GM23248 (cell line): ENCODE measurements at regions not wholly inside any gene's neighbourhood (a gene's known extent, or its start where the extent isn't known, plus 50 kb on each side); places are given as distances from the start of the nearest gene placed in this dataset.

Source experiments
- DNase-seq: peaks from one replicate; pipeline ENCODE4 v3.0.0-alpha.2; 2015
- H2AFZ ChIP-seq: fragments of 200-600 bp; sonication (generic); 2 replicates; pipeline ENCODE4 v1.6.1; 2016; ENCODE audit warnings: antibody characterized with exemption
- H3F3A ChIP-seq: fragments of 200-600 bp; sonication (generic); 2 replicates; pipeline ENCODE4 v1.6.1; 2016; ENCODE audit warnings: mild to moderate bottlenecking, antibody characterized with exemption, mixed run types; ENCODE audit not compliant: insufficient read depth
- H3K27ac ChIP-seq: fragments of 200-600 bp; sonication (generic); 2 replicates; pipeline ENCODE4 v1.5.1; 2016; ENCODE audit warnings: mild to moderate bottlenecking
- H3K27me3 ChIP-seq: fragments of 200-600 bp; sonication (generic); replicated peaks from 2 replicates; pipeline ENCODE4 v1.6.1; 2016; ENCODE audit warnings: mild to moderate bottlenecking; ENCODE audit not compliant: insufficient read depth
- H3K36me3 ChIP-seq: fragments of 200-600 bp; sonication (generic); 2 replicates; pipeline ENCODE4 v1.6.1; 2016; ENCODE audit warnings: low read depth, mild to moderate bottlenecking
- H3K4me1 ChIP-seq: fragments of 200-600 bp; sonication (generic); 2 replicates; pipeline ENCODE4 v1.6.1; 2016; ENCODE audit warnings: mild to moderate bottlenecking; ENCODE audit not compliant: insufficient read depth
- H3K4me2 ChIP-seq: fragments of 200-600 bp; sonication (generic); one replicate; pipeline ENCODE4 v1.6.1; 2016; ENCODE audit warnings: mild to moderate bottlenecking; ENCODE audit not compliant: unreplicated experiment
- H3K4me3 ChIP-seq: fragments of 200-600 bp; sonication (generic); 2 replicates; pipeline ENCODE4 v1.5.1; 2016; ENCODE audit warnings: mild to moderate bottlenecking
- H3K79me2 ChIP-seq: fragments of 200-600 bp; sonication (generic); 2 replicates; pipeline ENCODE4 v1.6.1; 2016; ENCODE audit warnings: mild to moderate bottlenecking; ENCODE audit not compliant: insufficient read depth
- H3K9ac ChIP-seq: fragments of 200-600 bp; sonication (generic); 2 replicates; pipeline ENCODE4 v1.6.1; 2016; ENCODE audit warnings: mild to moderate bottlenecking
- H3K9me2 ChIP-seq: fragments of 200-600 bp; sonication (generic); 2 replicates; pipeline ENCODE4 v1.6.1; 2016; ENCODE audit warnings: mixed run types, mild to moderate bottlenecking, moderate library complexity; ENCODE audit not compliant: insufficient read depth
- H3K9me3 ChIP-seq: fragments of 200-600 bp; sonication (generic); one replicate; pipeline ENCODE4 v1.6.1; 2017; ENCODE audit warnings: low read depth
- H4K20me1 ChIP-seq: fragments of 200-600 bp; sonication (generic); 2 replicates; pipeline ENCODE4 v1.6.0; 2016; ENCODE audit not compliant: insufficient read depth
- EZH2 ChIP-seq: fragments of 200-600 bp; sonication (generic); IDR thresholded peaks from 2 replicates; pipeline ENCODE4 v1.6.1; 2018; ENCODE audit warnings: antibody characterized with exemption, mild to moderate bottlenecking; ENCODE audit not compliant: insufficient read depth, poor library complexity, severe bottlenecking
- EZH2phosphoT487 ChIP-seq: fragments of 200-600 bp; sonication (generic); IDR thresholded peaks from 2 replicates; pipeline ENCODE4 v1.6.1; 2018; ENCODE audit warnings: antibody characterized with exemption, moderate library complexity, mild to moderate bottlenecking, low read depth; ENCODE audit not compliant: insufficient read depth
- WGBS, 2 experiments: methylation state at CpG; one replicate each; pipeline ENCODE4 v1.1.6; 2015 to 2017; ENCODE audit warnings: low lambda C conversion rate in 2 of 2, low coverage in 1 of 2; ENCODE audit errors: missing lambda C conversion rate in 2 of 2; 5-methylcytosine and 5-hydroxymethylcytosine counted together
- in situ Hi-C: fragments of 300-500 bp; cut with MboI; formaldehyde crosslinking; loops from 2 replicates; pipeline ENCODE4 v1.15.0; 2020

GRCh38 chr15:34673241-34673640, 81.6 kb downstream of the GJD2 start:
- Histone ChIP-seq H3K79me2 (no peaks in the 10 kb centered on the region), H3K27me3 (peaks cover 47% of the 10 kb centered on the region), H3K4me3 (no peak overlapping the region), H3K36me3 (no peaks in the 10 kb centered on the region), H3K9ac (no peak overlapping the region), H3K4me1 (no peaks in the 10 kb centered on the region), H2AFZ (no peak overlapping the region), H3K9me3 (no peaks in the 10 kb centered on the region), H3K9me2 (no peaks in the 10 kb centered on the region), H4K20me1 (no peaks in the 10 kb centered on the region), H3K27ac (no peak overlapping the region), H3F3A (no peaks in the 10 kb centered on the region), H3K4me2 (no peak overlapping the region)
- in situ Hi-C loops = no loop called here
- DNase-seq = no peak
- 89 to 93% methylated on average over 1 of the region's 1 CpG for WGBS, 2 experiments
- TF ChIP-seq EZH2 (no peak), EZH2phosphoT487 (no peak)

- H3K9me3 ChIP-seq = no peaks in the 10 kb centered on the region
- no peaks in the 10 kb centered on the region for H3K79me2 ChIP-seq
- TF ChIP-seq EZH2phosphoT487 (no peak), EZH2 (no peak)
- H4K20me1 ChIP-seq = no peaks in the 10 kb centered on the region
- no peaks in the 10 kb centered on the region for H3K9me2 ChIP-seq
- no peak overlapping the region for H3K4me3 ChIP-seq
- no peak overlapping the region for H3K27ac ChIP-seq
- no peaks in the 10 kb centered on the region for H3F3A ChIP-seq
- H2AFZ ChIP-seq = peak overlapping the region; percentile 37; the same call in 1 of the 2 replicates
- DNase-seq = no peak
- H3K27me3 ChIP-seq = peaks cover 34% of the 10 kb centered on the region
- no peaks in the 10 kb centered on the region for H3K4me1 ChIP-seq
- in situ Hi-C loops = no loop called here
- WGBS, 2 experiments = 16 to 19% methylated on average over 5 of the region's 5 CpGs
- no peak overlapping the region for H3K9ac ChIP-seq
- H3K4me2 ChIP-seq = no peak overlapping the region
- H3K36me3 ChIP-seq = no peaks in the 10 kb centered on the region
Measured at GRCh38 chr15:34665498-34666116, 82.2 kb upstream of the GOLGA8B start.

- Histone ChIP-seq H3K36me3 (no peaks in the 10 kb centered on the region), H3K4me2 (no peak overlapping the region), H3K27ac (no peak overlapping the region), H3K4me3 (no peak overlapping the region), H3K4me1 (no peaks in the 10 kb centered on the region), H3K9ac (no peak overlapping the region), H3K79me2 (no peaks in the 10 kb centered on the region), H3K9me2 (no peaks in the 10 kb centered on the region), H3K9me3 (no peaks in the 10 kb centered on the region), H3F3A (no peaks in the 10 kb centered on the region), H4K20me1 (no peaks in the 10 kb centered on the region), H3K27me3 (peaks cover 32% of the 10 kb centered on the region), H2AFZ (no peak overlapping the region)
- in situ Hi-C loops = no loop called here
- DNase-seq = no peak
- 2 to 5% methylated on average over 1 of the region's 1 CpG for WGBS, 2 experiments
- TF ChIP-seq EZH2 (no peak), EZH2phosphoT487 (no peak)
Measured at GRCh38 chr15:34664418-34664817, 81.0 kb upstream of the GOLGA8B start.

GRCh38 chr15:34663101-34663500, 79.7 kb upstream of the GOLGA8B start:
- Histone ChIP-seq H3K4me2 (no peak overlapping the region), H3K4me3 (no peak overlapping the region), H3K4me1 (no peaks in the 10 kb centered on the region), H3K9me2 (no peaks in the 10 kb centered on the region), H3K79me2 (no peaks in the 10 kb centered on the region), H4K20me1 (no peaks in the 10 kb centered on the region), H3K9ac (no peak overlapping the region), H3K27me3 (peaks cover 31% of the 10 kb centered on the region), H3K27ac (no peak overlapping the region), H3F3A (no peaks in the 10 kb centered on the region), H3K36me3 (no peaks in the 10 kb centered on the region), H2AFZ (no peak overlapping the region), H3K9me3 (no peaks in the 10 kb centered on the region)
- TF ChIP-seq EZH2 = no peak
- no peak for TF ChIP-seq EZH2phosphoT487
- in situ Hi-C loops = no loop called here
- no peak for DNase-seq

GRCh38 chr15:34659056-34659455, 75.6 kb upstream of the GOLGA8B start:
- in situ Hi-C loops = no loop called here
- no peak overlapping the region for H3K4me3 ChIP-seq
- no peak overlapping the region for H3K9ac ChIP-seq
- H2AFZ ChIP-seq = no peak overlapping the region
- no peaks in the 10 kb centered on the region for H3K36me3 ChIP-seq
- H3K79me2 ChIP-seq = no peaks in the 10 kb centered on the region
- no peaks in the 10 kb centered on the region for H3K9me2 ChIP-seq
- H3F3A ChIP-seq = no peaks in the 10 kb centered on the region
- TF ChIP-seq EZH2 (no peak), EZH2phosphoT487 (no peak)
- peaks cover 3% of the 10 kb centered on the region; the same call in 1 of the 2 replicates for H3K27me3 ChIP-seq
- H3K4me1 ChIP-seq = no peaks in the 10 kb centered on the region
- no peak overlapping the region for H3K27ac ChIP-seq
- no peaks in the 10 kb centered on the region for H3K9me3 ChIP-seq
- H3K4me2 ChIP-seq = no peak overlapping the region
- H4K20me1 ChIP-seq = no peaks in the 10 kb centered on the region
- DNase-seq = no peak
